HepG2 (cell line): ENCODE measurements at regions not wholly inside any gene's neighbourhood (a gene's known extent, or its start where the extent isn't known, plus 50 kb on each side); places are given as distances from the start of the nearest gene placed in this dataset.

Source experiments
- ATAC-seq: fragments of 200-7000 bp; cut with Tn5 transposase; 3 replicates; pipeline ENCODE4 v1.9.1; 2020; ENCODE audit warnings: mild to moderate bottlenecking, moderate library complexity
- BruUV-seq: library from RNA; stranded (reverse); fragments of 400-500 nt; replicated peaks from 2 replicates; lab custom pipeline; 2021; lab: Mats Ljungman, UMichigan
- CTCF ChIA-PET: fragments of 300-600 bp; formaldehyde crosslinking; extraction: SDS; loops from one replicate; lab custom pipeline; 2021; ENCODE audit warnings: low total read pairs, inconsistent platforms, low intra/inter-chr PET ratio; lab: Yijun Ruan, JAX
- POLR2A ChIA-PET: fragments of 350-600 bp; sonication (Branson Sonifier 250); formaldehyde crosslinking; loops from one replicate; lab custom pipeline; 2020; ENCODE audit warnings: antibody characterized with exemption, inconsistent platforms; lab: Yijun Ruan, JAX
- DNase-seq: peaks from one replicate; pipeline ENCODE4 v3.0.0-alpha.2; 2015; ENCODE audit warnings: low spot score
- FAIRE-seq: peaks from 3 replicates; lab custom pipeline; 2011; peaks lifted over from hg19 to GRCh38; lab: Jason Lieb, UNC
- H2AFZ ChIP-seq: one replicate; pipeline ENCODE4 v1.6.1; 2011; ENCODE audit warnings: low read length, inconsistent platforms
- H3K27ac ChIP-seq: fragments of 300-600 bp; 3 replicates; pipeline ENCODE4 v1.8.0; 2011; ENCODE audit warnings: mixed run types, mild to moderate bottlenecking, mixed read lengths, low read length, inconsistent platforms; ENCODE audit not compliant: insufficient read depth; ENCODE audit errors: extremely low read length
- H3K27me3 ChIP-seq, 2 experiments: fragments of 200-600 bp in 1 of 2; 2 replicates in 1 of 2; 3 replicates in 1 of 2; pipeline versions ENCODE4 v1.6.0 to v1.8.0; 2011; ENCODE audit warnings: low read length in 2 of 2, mild to moderate bottlenecking in 2 of 2, moderate library complexity in 2 of 2, inconsistent platforms in 1 of 2; ENCODE audit not compliant: insufficient read depth in 2 of 2, control insufficient read depth in 1 of 2
- H3K36me3 ChIP-seq, 2 experiments: fragments of 200-600 bp in 1 of 2; replicated peaks in 1 of 2; 2 replicates in 1 of 2; 3 replicates in 1 of 2; pipeline versions ENCODE4 v1.5.1 to v1.8.0; 2011; ENCODE audit warnings: low read length in 2 of 2, inconsistent platforms in 1 of 2; ENCODE audit not compliant: insufficient read depth in 2 of 2, control insufficient read depth in 1 of 2
- H3K4me1 ChIP-seq: 2 replicates; pipeline ENCODE4 v1.5.1; 2012; ENCODE audit warnings: low read length, inconsistent platforms; ENCODE audit not compliant: insufficient read depth
- H3K4me2 ChIP-seq: 2 replicates; pipeline ENCODE4 v1.6.0; 2011; ENCODE audit warnings: low read depth, low read length, inconsistent platforms
- H3K4me3 ChIP-seq, 3 experiments: fragments of 200-600 bp in 1 of 3; sonication (generic), shearing (Covaris generic) in 1 of 3; replicated peaks in 1 of 3; 2 replicates each; pipeline ENCODE4 v1.5.1; 2011 to 2016; ENCODE audit warnings: low read length in 3 of 3, inconsistent platforms in 2 of 3, low read depth in 2 of 3, mild to moderate bottlenecking in 2 of 3, control low read depth in 1 of 3, mixed read lengths in 1 of 3; ENCODE audit not compliant: insufficient read depth in 1 of 3
- H3K79me2 ChIP-seq: one replicate; pipeline ENCODE4 v1.6.1; 2011; ENCODE audit warnings: low read length, inconsistent platforms; ENCODE audit not compliant: insufficient read depth
- H3K9ac ChIP-seq: 2 replicates; pipeline ENCODE4 v1.6.0; 2011; ENCODE audit warnings: mild to moderate bottlenecking, low read depth, low read length, inconsistent platforms; ENCODE audit not compliant: insufficient read depth
- H3K9me3 ChIP-seq: 2 replicates; pipeline ENCODE4 v1.5.1; 2012; ENCODE audit warnings: mild to moderate bottlenecking, low read length
- H4K20me1 ChIP-seq: 2 replicates; pipeline ENCODE4 v1.6.0; 2011; ENCODE audit warnings: inconsistent platforms, mild to moderate bottlenecking, low read length, moderate library complexity; ENCODE audit not compliant: insufficient read depth
- AHDC1 ChIP-seq: sonication (generic); formaldehyde crosslinking; IDR thresholded peaks from 2 replicates; pipeline ENCODE4 v1.5.1; 2020; ENCODE audit warnings: mild to moderate bottlenecking, missing genetic modification reagents, borderline replicate concordance
- MAFK ChIP-seq, 2 experiments: IDR thresholded peaks in 1 of 2; conservative IDR thresholded peaks in 1 of 2; 2 replicates each; pipeline ENCODE4 v1.6.1; 2011; ENCODE audit warnings: improper control_type of control experiment in 2 of 2, low read length in 2 of 2
- NBN ChIP-seq: fragments of 450-650 bp; conservative IDR thresholded peaks from 2 replicates; pipeline ENCODE4 v1.6.1; 2017
- NFE2L2 ChIP-seq: fragments of 150-350 bp; IDR thresholded peaks from 2 replicates; pipeline ENCODE4 v1.6.1; 2014; ENCODE audit warnings: low read length
- POLR2AphosphoS2 ChIP-seq: IDR thresholded peaks from 2 replicates; pipeline ENCODE4 v1.6.1; 2011; ENCODE audit warnings: low read depth, low read length, improper control_type of control experiment
- ZFP91 ChIP-seq: sonication (generic); formaldehyde crosslinking; IDR thresholded peaks from 2 replicates; pipeline ENCODE4 v1.9.0; 2022; ENCODE audit warnings: missing genetic modification reagents, mild to moderate bottlenecking, borderline replicate concordance
- ZNF20 ChIP-seq: sonication (generic); formaldehyde crosslinking; IDR thresholded peaks from 2 replicates; pipeline ENCODE4 v1.4.0; 2020; ENCODE audit warnings: mild to moderate bottlenecking, moderate library complexity, missing genetic modification reagents
- ZNF614 ChIP-seq: IDR thresholded peaks from 2 replicates; pipeline ENCODE4 v1.6.1; 2018; ENCODE audit warnings: missing biosample characterization, missing genetic modification reagents, inconsistent platforms, borderline replicate concordance
- ZNF788 ChIP-seq: sonication (generic); formaldehyde crosslinking; IDR thresholded peaks from 2 replicates; pipeline ENCODE4 v1.5.0; 2020; ENCODE audit warnings: mild to moderate bottlenecking, missing genetic modification reagents, borderline replicate concordance
- WGBS: methylation state at CpG from one replicate; pipeline ENCODE4 v1.1.6; 2017; ENCODE audit warnings: low lambda C conversion rate; 5-methylcytosine and 5-hydroxymethylcytosine counted together
- in situ Hi-C: cut with HindIII; loops from 2 replicates; pipeline ENCODE4 v1.10.0; 2017; ENCODE audit warnings: low pct_unique_long_range_greater_than_20kb; ENCODE audit not compliant: extremely low pct_ligation_motif_present
- intact Hi-C: fragments of 100-400 bp; cut with micrococcal nuclease; formaldehyde crosslinking; loops from one replicate; pipeline ENCODE4 v1.10.0; 2022; ENCODE audit not compliant: unreplicated experiment

GRCh38 chr22:46081036-46081830, 69.1 kb upstream of the PPARA start:
- no peaks in the 10 kb centered on the region for H4K20me1 ChIP-seq
- no peaks in the 10 kb centered on the region for H3K79me2 ChIP-seq
- H3K4me1 ChIP-seq = peaks cover 15% of the 10 kb centered on the region
- DNase-seq (no peak), ATAC-seq (no peak), FAIRE-seq (no peak)
- in situ Hi-C loops (no loop called here), intact Hi-C loops (no loop called here)
- no TSS peak for BruUV-seq
- no peaks in the 10 kb centered on the region for H3K36me3 ChIP-seq
- H3K9ac ChIP-seq = no peak overlapping the region
- 74% methylated on average over 20 of the region's 25 CpGs for WGBS
- peaks cover 6 to 52% of the 10 kb centered on the region in 2 experiments; a peak in 4 of 5 replicates for H3K27me3 ChIP-seq
- H3K4me2 ChIP-seq = no peak overlapping the region
- TF ChIP-seq MAFK (conservative IDR thresholded peaks at IDR 0.05 in 1 of 2, IDR thresholded peaks at IDR 0.05 in 1 of 2; ENCODE audit: low read length in 2 of 2) = no peak
- TF ChIP-seq ZNF614 = no peak
- no peak for TF ChIP-seq POLR2AphosphoS2
- TF ChIP-seq ZNF20 (CRISPR knock-in tag) = no peak
- no peak for TF ChIP-seq ZNF788 (CRISPR knock-in tag)
- TF ChIP-seq AHDC1 (CRISPR knock-in tag) = no peak
- no peak for TF ChIP-seq ZFP91
- no peak for TF ChIP-seq NBN
- TF ChIP-seq NFE2L2 = no peak
- CTCF ChIA-PET = no interaction called here
- no peak overlapping the region for H2AFZ ChIP-seq
- no peak overlapping the region for H3K4me3 ChIP-seq
- H3K27ac ChIP-seq = no peak overlapping the region
- H3K9me3 ChIP-seq = no peaks in the 10 kb centered on the region
- POLR2A ChIA-PET = no interaction called here
